Activated effector memory CD4-positive, alpha-beta T cell treated with Interleukin-2 at 50 U/mL for 16 hours (primary cell): ENCODE measurements at regions not wholly inside any gene's neighbourhood (a gene's known extent, or its start where the extent isn't known, plus 50 kb on each side); places are given as distances from the start of the nearest gene placed in this dataset.

Experiments used
- DNase-seq: peaks from one replicate; pipeline ENCODE4 v3.0.0-alpha.2; 2020

DNA sequence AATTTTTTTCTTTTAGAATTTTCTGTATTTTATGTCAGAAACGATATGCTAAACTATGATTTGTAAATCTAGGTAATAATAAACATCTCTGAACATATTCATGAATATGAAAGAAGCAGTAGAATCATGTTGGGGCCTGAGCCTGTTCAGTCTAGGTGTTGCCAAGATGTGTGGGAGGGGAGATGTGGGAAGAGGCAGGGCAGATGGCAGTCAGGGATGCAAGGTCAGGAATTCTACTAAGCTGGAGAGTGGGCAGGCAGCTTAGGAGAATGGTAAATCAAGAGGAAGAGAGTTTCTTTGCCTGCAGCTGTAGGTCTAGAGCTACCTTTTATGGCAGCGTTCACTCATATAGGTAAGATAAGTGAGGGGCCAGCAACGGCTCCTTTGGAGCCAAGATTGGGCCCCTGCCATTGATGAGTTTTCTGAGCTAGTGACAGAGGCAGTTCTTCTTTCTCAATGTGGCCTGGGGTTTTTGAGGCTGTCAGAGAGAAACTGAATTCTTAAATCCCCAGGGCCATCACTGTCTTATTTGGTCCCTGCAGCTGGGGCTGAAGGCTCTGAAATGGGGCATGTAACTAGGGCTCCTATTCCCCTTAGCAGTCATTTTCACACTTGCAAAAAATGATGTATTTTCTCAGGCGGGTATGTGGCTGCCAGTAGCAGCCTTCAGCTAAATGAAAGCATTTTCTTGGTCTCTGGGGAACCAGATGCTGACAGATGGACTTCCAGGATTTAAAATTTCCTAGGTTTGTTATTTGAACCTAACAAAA lies 232.8 kb downstream of the PIK3C3 start:
- DNase-seq, result no peak

DNA sequence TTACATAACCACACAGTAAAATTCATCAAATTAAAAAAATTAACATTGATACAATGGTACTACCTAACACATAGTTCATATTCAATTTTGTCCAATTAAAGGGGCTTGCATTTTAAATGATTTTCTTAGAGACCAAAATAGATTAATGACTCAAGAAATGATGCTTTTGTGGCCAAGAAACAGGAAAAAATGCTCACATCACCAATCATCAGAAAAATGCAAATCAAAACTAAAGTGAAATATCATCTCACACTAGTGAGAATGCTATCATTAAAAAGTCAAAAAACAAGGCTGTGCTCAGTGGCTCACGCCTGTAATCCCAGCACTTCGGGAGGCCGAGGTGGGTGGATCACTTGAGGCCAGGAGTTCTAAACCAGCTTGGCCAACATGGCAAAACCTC lies 235.6 kb downstream of the PIK3C3 start:
- DNase-seq, result no peak

DNA sequence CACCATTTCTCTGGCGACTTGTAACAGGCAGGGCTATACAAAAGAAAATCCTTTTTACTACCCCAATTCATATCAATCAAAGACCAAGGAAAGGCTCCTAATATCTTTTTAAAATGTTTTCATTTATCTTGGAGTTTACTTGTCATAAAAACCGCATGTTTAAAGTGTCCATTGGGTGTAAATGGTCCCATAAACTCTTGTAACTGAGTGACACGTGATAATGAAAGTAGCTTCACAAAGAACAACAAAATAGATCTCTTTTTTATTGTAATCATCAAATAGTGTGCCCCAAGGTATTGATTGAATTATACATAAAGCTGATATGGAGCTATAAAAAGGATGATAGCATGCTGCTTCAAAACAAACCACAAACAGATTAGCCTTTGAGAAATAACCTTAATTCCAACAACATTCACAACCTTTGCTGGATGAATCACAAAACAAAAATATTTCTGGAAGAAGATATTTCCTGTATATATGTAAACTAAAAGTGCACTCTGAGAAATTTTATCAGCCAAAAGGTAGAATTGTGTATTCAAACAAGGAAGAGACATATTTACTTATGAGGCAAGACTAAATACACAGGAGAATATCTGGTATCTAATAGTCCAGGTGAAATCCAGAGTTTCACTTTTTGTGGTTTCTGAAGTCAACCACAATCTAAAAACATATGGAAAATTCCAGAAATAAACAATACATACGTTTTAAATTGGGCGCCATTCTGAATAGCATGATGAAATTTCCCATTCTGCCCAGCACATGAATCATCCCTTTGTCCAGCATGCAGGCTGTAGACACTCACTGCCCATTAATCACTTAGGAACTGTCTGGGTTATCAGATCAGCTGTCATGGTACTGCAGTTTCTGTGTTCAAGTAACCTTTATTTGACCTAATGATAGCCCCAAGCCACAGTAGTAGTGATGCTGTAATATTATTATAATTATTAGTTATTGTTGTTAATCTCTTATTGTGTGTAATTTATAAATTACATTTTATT lies 237.5 kb downstream of the PIK3C3 start:
- no peak for DNase-seq

DNA sequence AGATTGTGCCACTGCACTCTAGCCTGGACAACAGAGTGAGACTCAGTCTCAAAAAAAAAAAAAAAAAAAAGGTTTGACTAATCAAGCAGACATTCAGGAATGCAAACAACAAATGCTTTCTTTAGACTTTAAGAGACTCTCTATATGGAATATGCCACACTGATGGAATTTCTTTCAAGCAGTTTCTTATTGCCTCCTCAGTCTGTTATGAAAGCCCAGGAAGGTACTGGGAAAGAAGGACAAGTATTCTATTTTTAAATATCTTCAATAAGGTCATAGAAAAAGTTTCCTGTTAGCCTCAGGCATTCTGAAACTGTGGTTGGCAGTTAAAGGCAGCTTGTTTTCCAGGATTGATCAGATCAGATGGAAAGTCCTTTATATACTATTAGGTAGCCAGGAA lies 241.6 kb downstream of the PIK3C3 start:
- DNase-seq, result no peak

DNA sequence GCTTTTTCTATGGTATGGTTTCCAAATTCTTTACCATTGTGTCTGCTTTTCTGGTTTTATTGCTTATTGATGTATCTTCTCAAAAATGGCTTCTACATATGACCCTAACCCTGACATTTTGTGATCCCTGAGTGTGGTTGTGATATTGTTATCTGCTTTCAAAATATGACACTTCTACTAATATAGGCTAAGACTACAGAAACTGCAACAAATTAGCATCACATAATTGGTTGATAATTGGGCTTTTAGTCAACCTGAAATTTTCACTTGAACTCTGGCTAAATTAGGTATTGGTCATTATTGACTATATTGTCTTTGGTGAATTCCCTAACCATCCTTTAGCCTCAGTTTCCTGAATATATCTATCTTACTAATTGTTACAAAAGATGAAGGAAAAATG lies 246.1 kb downstream of the PIK3C3 start:
- no peak for DNase-seq

DNA sequence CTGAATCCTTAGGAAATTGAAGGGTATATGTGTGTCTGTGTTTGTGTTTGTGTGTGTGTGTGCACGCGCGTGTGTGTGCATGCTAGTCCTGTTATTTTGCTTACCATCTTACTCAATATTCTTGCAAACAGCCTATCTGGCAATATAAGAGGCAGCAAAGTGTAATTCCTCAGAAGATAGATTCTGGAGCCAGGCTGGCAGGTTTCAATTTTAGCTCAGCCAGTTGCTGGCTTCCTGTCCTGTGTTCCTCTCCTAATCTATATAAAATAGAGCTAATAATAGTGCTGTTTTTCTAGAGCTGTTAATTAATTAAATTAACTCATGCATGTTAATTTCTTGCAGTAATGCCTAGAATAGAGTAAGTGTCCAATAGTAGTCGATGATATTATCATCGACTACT lies 256.2 kb downstream of the PIK3C3 start:
- no peak for DNase-seq

DNA sequence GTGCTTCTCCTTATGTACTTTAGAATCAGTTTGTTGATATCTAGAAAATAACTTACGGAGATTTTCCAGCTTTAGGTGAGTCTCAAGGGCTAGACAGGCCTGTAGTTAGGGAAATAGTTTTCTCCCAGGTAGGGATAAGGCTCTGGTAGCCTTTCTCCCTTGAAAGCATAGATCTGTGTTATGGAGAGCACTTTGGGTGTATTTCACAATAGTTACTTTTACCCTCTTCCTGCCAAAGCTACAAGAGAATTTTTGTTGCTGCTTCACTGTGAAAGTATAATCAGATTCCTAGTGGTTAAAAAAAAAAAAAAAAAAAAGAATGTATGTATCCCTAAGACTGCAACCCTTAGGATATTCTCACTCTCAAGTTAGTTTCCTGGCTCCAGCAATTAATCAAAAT lies 267.5 kb downstream of the PIK3C3 start:
- no peak for DNase-seq

DNA sequence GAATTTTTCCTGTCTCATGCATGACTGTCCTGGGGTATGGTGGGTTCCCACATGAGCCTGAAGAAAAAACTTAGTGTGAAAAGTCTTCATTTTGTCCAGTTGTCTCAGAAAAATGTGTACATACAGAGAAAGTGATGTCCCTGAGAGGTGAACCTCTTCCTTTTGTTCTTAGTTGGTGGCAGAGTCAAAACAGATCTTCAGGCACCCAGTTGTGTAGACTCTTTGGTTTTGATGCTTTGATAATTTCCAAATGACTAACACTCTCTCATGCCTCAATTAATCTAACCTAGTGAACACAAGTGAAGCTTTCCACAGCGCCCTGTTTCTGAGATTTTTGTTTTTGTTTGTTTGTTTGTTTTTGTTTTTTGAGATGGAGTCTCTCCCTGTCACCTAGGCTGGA lies 273.5 kb downstream of the PIK3C3 start:
- DNase-seq, result no peak

DNA sequence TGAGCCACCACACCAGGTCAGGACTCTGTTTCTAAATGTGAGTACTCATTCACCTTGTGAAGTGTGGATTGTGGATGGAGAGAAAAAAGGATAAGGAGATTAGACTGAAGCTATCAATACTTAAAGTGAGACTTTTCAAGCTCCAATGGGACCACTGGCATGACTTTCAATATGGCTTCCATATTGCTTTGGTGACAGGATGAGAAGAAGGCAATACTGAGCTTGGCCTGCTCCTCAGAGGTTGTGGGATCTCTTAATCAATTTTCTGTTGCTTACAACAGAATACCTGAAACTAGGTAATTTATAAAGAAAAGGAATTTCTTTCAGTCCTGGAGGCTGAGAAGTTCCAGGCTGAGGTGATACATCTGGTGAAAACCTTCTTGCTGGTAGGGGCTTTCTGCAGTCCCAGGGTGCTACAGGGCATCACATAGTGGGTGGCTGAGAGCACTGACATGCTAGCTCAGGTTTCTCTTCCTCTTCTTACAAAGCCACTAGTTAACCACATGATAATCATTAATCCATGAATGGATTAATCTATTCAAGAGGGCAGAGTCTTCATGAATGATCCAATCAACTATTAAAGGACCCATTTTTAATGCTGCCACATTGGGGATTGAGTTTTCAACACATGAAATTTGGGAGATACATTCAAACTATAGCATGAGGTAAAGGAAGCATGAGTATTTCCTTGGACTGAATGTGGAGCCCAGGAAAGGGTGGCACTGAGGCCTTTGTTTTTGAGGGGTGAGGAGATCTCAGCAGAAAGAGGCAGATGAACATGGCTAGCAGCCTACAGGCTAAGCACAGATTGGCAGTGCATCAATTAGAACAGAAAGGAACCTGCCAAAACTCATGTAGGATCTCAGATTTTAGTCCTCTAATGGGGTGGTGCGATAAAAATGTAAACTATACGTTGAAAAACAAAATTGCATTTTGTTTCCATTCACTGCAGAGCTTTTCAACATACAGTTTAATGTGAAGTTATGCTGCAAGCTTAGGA lies 274.5 kb downstream of the PIK3C3 start:
- no peak for DNase-seq

DNA sequence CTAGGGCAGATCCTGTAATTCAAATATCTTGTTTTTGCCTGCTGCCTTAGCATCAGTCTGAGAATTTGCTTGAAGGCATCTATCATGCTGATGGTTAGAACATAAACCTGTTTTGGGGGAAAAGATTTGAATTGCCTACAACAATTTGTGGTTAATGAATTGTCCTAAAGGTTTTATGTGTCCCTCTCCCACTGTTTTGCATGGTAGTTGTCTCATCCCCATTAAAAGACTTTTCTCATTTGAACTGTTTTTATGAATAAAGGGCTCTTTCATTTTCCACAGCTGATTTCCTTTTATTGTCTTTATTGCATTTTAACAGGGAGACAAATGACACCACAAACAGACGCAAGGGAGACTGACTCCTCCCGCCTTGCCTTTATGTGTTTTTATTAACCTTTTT lies 275.6 kb downstream of the PIK3C3 start:
- no peak for DNase-seq

DNA sequence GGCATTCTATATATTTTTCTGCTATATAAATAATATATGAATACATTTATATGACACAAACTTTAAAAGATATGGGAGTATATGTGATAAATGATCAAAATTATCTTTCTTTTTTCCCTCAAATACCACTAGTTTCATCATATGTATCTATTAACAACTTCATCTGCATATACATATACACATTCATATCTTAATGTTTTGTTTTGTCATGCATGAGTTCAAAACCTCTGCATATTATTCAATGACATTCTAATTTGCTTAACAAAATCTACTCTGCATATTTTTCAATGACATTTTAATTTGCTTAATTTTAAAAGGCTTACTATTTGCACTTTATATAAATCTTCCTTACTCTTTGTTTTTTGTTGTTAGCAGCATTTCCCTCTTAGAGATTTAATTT lies 276.2 kb downstream of the PIK3C3 start:
- DNase-seq, result no peak

DNA sequence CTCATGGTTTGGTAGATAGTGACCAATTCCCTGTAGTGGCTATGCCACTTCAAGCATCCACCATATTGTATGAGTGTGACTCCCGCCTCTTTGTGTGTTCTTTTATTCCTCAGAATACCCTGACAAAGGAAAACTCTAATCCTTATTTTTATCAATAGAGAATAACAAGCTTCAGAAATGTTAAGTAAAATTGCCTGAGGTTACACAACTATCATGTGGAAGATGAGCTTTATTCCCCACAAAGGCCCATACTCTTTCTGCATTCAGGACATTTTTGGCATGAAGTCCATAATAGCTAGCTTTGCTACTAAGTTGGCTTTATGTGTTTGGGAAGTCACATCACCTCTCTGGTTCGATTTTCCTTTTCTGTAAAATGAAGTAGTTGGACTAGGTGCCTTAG lies 276.8 kb downstream of the PIK3C3 start:
- DNase-seq, result no peak

DNA sequence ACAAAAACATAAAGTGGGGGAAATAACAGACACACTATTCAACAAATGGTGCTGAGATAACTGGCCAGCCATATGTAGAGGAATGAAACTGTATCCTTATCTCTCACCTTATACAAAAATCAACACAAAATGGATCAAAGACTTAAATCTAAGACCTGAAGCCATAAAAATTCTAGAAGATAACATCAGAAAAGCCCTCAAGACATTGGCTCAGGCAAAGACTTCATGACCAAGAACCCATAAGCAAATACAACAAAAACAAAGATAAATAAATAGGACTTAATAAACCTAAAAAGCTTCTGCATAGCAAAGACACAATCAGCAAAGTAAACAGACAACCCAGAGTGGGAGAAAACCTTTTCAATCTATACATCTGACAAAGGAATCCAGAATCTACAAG lies 278.9 kb downstream of the PIK3C3 start:
- DNase-seq, result no peak

DNA sequence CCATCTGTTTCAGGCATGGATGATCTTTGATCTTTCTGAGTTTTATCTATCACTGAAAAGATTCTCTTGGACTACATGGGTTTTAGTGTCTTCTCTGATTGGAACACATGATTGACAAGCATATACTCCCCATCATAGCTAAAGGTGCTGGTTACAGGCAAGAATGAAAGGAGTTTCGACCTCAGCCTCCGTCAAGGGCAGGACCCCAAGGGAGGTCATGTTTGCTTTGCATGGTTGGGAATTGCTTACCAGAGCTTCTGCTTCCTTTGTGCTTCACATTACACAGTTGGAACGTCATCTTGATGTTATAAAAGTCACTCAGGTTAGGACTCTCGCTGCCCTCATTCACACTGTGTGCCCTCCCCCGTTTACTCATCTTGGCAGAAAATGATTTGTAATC lies 287.7 kb downstream of the PIK3C3 start:
- no peak for DNase-seq

DNA sequence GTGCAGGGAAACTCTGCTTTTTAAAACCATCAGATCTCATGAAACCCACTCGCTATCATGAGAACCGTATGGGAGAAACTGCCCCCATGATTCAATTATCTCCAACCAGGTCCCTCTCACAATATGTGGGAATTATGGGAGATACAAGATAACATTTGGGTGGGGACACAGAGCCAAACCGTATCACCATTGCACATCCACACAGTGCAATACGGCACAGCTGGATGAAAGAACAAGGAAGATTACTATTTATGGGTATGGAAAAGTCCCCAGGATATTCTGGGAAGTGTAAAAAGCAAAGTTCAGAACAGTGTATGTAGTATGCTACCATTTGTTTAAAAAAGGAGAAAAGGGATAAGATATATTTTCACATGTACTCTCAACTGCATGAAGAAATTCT lies 290.1 kb downstream of the PIK3C3 start:
- DNase-seq, result no peak

DNA sequence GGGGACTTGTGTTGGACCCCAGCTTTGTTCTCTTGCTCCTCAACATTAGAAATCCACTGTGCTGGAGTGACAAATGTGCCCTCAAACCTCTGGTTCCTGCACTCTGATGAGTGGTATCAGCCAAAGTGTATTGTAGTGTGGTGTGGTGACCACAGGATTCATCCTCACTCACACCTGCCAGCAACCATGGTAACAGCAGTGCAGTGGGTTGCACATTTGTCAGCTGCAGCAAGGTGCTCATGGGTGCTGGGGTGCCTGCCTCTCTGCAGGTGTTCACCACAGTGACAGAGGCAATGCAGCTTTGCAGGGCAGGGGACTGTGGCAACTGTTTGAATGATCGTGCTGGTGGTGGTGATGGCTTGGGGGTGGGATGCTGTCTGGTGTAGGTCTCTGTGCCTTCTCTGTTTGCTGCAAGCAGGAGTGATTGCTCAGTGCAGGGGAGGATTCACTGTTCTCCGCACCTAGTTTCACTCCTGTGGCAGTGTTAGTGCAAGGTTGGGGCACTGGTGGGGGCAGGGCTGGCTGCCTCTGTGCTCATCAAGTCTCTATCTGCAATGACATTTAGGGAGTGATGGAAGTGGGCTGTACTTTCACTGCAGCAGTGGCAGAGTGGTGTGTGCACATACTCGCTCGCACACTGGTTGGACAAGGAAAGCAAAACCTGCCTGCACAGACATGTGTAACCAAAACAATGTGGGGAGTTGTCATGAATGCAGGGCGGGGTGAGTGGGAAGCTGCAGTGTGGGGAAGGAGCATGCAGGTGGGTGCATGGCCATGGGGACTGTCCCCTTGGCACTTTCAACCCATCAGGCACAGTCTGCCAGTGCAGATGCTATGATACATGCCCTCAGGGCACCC lies 301.1 kb downstream of the PIK3C3 start:
- DNase-seq, result no peak

DNA sequence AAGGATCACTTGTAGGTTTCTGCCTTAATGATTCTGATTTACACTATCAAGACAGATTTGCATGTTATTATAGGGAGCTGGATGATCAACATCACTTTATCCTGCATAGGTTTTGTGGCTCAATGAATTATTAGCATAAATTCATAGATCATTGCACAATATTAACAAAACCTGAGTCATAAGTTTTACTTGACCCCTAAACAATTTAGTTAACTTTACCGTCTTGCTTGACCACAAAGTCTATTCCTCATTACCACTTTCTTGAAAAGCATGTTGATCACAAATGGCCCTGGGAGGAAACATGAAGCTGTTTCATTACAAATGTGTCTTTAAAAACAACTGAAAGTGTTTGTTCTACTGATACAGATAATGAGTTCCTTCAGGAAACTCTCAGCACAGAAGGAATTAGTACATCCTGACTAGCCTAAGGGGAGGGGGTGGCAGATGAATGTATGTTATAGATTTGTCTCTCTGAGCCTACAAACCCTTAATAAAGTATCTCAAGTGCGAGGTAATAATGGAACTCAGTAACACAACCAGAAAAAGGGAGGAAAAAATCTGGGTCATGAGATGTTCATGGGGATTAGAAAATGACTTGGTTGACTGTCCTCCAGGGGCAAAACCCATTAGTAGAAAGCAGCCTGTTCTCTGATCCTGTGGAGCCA lies 303.4 kb downstream of the PIK3C3 start:
- DNase-seq, result no peak

DNA sequence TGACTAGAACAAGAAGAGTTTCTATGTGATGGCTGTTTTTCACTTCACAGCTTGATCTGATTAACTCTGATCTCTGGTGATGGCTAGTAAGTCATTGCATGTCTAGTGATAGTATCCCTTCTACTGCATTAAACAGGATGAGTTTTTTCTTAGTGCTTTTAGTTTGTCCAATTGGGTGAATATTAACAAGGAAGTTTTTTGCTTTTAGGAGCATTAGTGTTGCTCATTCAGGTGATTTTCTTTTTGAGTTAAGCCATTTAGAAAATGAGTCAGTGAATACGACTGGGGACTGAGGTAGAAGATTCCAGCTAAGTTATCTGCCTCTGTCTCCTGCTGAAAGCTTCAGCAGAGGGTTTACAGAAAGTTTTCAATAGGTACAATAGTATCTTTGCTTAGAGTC lies 306.7 kb downstream of the PIK3C3 start:
- DNase-seq, result no peak

DNA sequence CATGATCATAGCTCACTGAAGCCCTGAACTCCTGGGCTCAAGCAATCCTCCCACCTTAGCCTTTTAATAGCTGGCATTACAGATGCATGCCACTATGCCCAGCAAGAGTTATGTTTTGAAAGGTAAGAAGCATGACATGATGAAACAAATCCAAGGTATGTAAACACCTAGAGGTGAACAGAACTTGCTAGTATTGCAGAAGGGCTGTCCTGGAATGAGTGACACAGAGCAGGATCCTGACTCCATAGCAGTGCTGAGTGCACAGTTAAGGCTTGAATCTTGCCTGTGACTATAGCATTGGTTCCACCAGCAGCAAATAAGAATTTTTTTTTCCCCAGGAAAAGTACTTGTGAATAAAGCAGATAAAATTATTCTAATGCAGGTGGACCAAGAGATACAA lies 309.5 kb downstream of the PIK3C3 start:
- no peak for DNase-seq

DNA sequence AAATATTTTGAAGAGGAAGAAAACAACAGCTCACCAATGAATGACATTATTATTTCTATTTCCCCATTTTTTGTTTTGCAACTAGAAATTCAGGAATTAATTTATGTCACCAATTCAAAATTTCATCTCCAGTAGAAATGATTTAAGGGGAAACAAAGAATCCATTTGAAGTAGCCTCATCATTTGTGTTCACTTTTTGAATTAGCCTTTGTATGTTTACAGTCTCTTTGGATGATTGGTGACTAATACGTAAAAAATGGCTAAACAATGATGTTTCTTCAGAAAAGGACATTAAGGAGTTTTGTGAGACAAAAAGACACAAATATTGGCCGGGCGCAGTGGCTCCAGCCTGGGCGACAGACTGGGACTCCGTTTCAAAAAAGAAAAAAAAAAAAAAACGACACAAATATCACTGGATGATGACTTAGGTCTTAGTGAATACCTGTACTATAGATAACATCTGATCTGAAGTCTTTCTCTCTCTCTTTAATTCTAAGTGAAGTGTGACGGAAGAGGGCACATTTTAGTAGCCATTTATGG lies 313.2 kb downstream of the PIK3C3 start:
- DNase-seq, result no peak

DNA sequence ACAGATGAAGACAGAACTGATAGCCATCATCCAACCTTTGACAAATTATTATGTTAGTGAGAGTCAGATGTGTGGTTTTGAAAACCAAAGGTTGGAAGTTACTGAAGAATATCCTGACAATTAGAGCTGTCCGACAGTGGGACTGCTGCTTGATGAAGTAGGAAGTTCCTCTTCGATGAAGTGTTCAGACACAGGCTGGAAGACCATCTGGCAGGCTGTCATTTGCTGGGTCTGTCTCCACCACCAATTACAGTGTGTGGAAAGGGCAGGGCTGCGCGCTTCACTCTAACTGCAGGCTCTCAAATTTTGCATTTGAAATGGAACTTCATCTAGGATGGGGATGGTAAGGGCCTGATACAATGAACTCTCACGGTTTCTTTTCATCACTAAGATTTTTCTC lies 313.8 kb downstream of the PIK3C3 start:
- no peak for DNase-seq
